ENCODE measurements at regions not wholly inside any gene's neighbourhood (a gene's known extent, or its start where the extent isn't known, plus 50 kb on each side); places are given as distances from the start of the nearest gene placed in this dataset.

DNA sequence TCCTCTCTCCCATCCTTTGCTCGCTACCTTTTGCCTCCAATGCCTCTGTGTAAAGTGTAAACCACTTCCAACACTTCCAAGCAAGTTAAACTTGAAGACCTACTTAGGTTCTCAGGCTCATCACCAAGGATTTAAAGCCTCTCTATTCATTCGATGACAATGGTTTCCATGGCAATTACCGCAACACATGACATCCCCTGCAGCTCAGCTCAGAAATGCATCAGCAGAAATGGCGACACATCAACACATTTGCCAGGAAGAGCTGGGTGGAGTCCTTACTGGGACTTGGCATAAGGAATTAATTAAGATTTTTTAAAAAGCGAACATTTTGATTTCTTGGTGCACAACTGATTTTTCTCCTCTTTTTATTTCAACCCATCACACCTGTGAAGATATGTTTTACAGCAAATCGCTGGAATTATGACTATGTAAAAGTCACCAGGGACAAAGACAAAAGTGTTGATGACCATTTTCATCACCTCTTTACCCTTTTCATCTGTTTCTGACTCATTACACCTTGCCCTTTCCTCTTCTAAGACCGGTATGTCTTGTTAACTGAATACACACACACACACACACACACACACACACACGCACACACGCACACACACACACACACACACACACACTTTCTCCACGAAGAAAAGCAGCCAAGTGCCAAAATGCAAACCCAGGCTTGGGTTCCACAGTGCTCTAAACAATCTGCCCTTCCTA lies 453.4 kb upstream of the CELF2 start:
- TF ChIP-seq EGR1 (IDR thresholded peaks at IDR 0.05) (no peak), TEAD4 (IDR thresholded peaks at IDR 0.05) (no peak), CEBPB (IDR thresholded peaks at IDR 0.05) (no peak), YY1 (IDR thresholded peaks at IDR 0.05; ENCODE audit: low read depth) (no peak), ZBTB7A (IDR thresholded peaks at IDR 0.05; ENCODE audit: low read depth) (no peak), RAD21 (IDR thresholded peaks at IDR 0.05; ENCODE audit: low read depth) (no peak), NFIC (IDR thresholded peaks at IDR 0.05) (no peak), FOXM1 (IDR thresholded peaks at IDR 0.05; ENCODE audit: borderline replicate concordance, low read depth) (no peak), TCF12 (IDR thresholded peaks at IDR 0.05; ENCODE audit: low read depth) (no peak), EP300 (IDR thresholded peaks at IDR 0.05; ENCODE audit: borderline replicate concordance) (no peak), CREB1 (IDR thresholded peaks at IDR 0.05; ENCODE audit: low read depth) (no peak), TAF1 (IDR thresholded peaks at IDR 0.05; ENCODE audit: low read depth) (no peak)
- TF ChIP-seq, protein P1, sequence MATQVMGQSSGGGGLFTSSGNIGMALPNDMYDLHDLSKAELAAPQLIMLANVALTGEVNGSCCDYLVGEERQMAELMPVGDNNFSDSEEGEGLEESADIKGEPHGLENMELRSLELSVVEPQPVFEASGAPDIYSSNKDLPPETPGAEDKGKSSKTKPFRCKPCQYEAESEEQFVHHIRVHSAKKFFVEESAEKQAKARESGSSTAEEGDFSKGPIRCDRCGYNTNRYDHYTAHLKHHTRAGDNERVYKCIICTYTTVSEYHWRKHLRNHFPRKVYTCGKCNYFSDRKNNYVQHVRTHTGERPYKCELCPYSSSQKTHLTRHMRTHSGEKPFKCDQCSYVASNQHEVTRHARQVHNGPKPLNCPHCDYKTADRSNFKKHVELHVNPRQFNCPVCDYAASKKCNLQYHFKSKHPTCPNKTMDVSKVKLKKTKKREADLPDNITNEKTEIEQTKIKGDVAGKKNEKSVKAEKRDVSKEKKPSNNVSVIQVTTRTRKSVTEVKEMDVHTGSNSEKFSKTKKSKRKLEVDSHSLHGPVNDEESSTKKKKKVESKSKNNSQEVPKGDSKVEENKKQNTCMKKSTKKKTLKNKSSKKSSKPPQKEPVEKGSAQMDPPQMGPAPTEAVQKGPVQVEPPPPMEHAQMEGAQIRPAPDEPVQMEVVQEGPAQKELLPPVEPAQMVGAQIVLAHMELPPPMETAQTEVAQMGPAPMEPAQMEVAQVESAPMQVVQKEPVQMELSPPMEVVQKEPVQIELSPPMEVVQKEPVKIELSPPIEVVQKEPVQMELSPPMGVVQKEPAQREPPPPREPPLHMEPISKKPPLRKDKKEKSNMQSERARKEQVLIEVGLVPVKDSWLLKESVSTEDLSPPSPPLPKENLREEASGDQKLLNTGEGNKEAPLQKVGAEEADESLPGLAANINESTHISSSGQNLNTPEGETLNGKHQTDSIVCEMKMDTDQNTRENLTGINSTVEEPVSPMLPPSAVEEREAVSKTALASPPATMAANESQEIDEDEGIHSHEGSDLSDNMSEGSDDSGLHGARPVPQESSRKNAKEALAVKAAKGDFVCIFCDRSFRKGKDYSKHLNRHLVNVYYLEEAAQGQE (IDR thresholded peaks at IDR 0.05; ENCODE audit: low read depth): no peak
- TF ChIP-seq, protein P2, sequence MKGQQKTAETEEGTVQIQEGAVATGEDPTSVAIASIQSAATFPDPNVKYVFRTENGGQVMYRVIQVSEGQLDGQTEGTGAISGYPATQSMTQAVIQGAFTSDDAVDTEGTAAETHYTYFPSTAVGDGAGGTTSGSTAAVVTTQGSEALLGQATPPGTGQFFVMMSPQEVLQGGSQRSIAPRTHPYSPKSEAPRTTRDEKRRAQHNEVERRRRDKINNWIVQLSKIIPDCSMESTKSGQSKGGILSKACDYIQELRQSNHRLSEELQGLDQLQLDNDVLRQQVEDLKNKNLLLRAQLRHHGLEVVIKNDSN (IDR thresholded peaks at IDR 0.05): no peak
- TF ChIP-seq, protein P3, sequence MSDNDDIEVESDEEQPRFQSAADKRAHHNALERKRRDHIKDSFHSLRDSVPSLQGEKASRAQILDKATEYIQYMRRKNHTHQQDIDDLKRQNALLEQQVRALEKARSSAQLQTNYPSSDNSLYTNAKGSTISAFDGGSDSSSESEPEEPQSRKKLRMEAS (IDR thresholded peaks at IDR 0.05): no peak

DNA sequence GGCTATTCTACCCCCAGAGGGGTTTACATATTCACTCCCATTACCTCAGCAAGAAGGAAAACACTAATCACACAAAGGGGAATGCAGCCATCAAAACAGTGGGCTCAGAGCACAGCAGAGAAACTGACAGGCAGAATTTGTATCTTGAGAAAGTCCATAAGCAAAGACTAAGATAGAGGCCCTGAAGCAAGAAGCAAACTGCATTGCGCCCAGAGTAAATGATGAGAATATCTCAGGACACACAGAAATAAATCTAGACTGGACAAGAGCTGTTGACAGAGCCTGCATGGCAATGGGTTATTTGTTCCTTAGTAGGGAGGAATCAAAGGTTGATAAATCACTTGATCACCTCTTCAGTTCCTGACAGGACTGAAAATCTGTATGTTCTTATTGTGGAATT lies 440.7 kb upstream of the CELF2 start:
- TF ChIP-seq, protein P3 (IDR thresholded peaks at IDR 0.05): no peak
- TF ChIP-seq ZBTB7A (IDR thresholded peaks at IDR 0.05; ENCODE audit: low read depth): no peak
- no peak for TF ChIP-seq CEBPB (IDR thresholded peaks at IDR 0.05)
- no peak for TF ChIP-seq TCF12 (IDR thresholded peaks at IDR 0.05; ENCODE audit: low read depth)
- TF ChIP-seq TEAD4 (IDR thresholded peaks at IDR 0.05): no peak
- no peak for TF ChIP-seq CREB1 (IDR thresholded peaks at IDR 0.05; ENCODE audit: low read depth)
- TF ChIP-seq EP300 (IDR thresholded peaks at IDR 0.05; ENCODE audit: borderline replicate concordance): no peak
- TF ChIP-seq YY1 (IDR thresholded peaks at IDR 0.05; ENCODE audit: low read depth): no peak
- no peak for TF ChIP-seq RAD21 (IDR thresholded peaks at IDR 0.05; ENCODE audit: low read depth)
- TF ChIP-seq NFIC (IDR thresholded peaks at IDR 0.05): no peak

DNA sequence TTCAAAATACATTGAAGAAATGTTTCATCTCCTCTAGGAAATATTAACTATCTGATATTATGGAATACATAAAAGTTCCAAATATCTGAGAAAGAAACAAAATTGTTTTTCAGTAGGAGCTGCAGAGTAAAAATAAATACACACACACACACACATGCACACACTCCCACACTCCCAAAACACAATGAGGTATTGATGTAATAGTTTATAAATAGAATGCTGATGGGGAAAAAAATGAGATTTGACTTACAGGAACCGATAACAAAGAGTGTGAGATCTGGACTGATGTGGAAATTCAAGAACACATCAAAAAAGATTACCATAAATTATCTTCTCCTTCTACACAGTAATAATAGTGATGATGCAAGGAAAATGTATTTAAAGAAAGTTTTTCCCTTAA lies 438.0 kb upstream of the CELF2 start:
- no peak for TF ChIP-seq EP300 (IDR thresholded peaks at IDR 0.05; ENCODE audit: borderline replicate concordance)

DNA sequence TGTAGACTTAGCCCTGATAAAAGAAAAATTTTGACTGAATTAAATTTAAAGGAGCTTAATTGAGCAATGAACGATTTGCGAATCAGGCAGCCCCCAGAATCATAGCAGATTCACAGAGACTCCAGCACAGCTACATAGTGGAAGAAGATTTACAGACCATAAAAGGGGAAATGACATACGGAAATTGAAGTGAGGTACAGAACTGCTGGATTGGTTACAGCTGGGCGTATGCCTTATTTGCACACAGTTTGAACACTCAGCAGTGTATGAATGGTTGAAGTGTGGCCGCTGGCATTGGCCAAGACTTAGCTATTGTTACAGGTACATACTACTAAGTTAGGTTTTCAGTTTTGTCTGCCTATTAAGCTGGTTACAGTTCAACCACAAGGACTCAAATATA lies 433.5 kb upstream of the CELF2 start:
- TF ChIP-seq RAD21 (IDR thresholded peaks at IDR 0.05; ENCODE audit: low read depth): no peak
- no peak for TF ChIP-seq TAF1 (IDR thresholded peaks at IDR 0.05; ENCODE audit: low read depth)
- TF ChIP-seq, protein P3 (IDR thresholded peaks at IDR 0.05): no peak
- TF ChIP-seq EGR1 (IDR thresholded peaks at IDR 0.05): no peak
- no peak for TF ChIP-seq FOXM1 (IDR thresholded peaks at IDR 0.05; ENCODE audit: borderline replicate concordance, low read depth)
- TF ChIP-seq TCF12 (IDR thresholded peaks at IDR 0.05; ENCODE audit: low read depth): no peak
- TF ChIP-seq, protein P2 (IDR thresholded peaks at IDR 0.05): no peak
- no peak for TF ChIP-seq NFIC (IDR thresholded peaks at IDR 0.05)
- no peak for TF ChIP-seq TEAD4 (IDR thresholded peaks at IDR 0.05)
- TF ChIP-seq EP300 (IDR thresholded peaks at IDR 0.05; ENCODE audit: borderline replicate concordance): no peak
- TF ChIP-seq CEBPB (IDR thresholded peaks at IDR 0.05): no peak
- TF ChIP-seq, protein P1 (IDR thresholded peaks at IDR 0.05; ENCODE audit: low read depth): no peak
- no peak for TF ChIP-seq ZBTB7A (IDR thresholded peaks at IDR 0.05; ENCODE audit: low read depth)
- TF ChIP-seq YY1 (IDR thresholded peaks at IDR 0.05; ENCODE audit: low read depth): no peak
- no peak for TF ChIP-seq CREB1 (IDR thresholded peaks at IDR 0.05; ENCODE audit: low read depth)

DNA sequence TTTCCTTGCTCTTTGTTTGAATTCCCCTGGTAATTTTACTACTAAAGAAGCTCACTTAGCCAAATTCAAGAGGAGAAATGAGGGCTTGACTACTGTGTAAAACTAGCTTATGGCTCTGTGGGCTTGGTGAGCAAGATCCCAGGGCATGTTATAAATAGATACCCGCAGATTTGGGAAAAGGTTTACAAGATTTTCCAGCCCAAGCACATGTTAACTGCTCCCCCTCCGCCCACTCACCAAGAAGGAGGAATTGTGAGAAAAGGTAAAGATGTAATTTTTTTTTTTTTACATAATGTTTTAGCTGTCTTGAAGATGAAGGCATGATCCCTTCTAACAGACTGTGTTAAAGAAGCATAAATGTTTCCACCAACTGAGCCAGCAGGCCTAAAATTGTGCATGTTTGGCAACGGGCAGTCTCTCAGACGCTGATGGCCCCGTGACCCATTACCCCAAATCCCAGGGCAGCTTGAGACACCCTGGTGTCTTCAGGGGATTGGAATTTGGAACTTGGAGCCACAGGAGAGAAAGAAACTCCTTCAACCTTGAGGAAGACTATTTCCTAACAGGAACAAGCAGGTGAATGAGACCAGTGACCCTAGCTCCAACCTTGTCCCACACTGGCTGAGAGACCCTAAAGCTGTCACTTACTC lies 429.8 kb upstream of the CELF2 start:
- no peak for TF ChIP-seq TAF1 (IDR thresholded peaks at IDR 0.05; ENCODE audit: low read depth)
- TF ChIP-seq ZBTB7A (IDR thresholded peaks at IDR 0.05; ENCODE audit: low read depth): no peak
- TF ChIP-seq EGR1 (IDR thresholded peaks at IDR 0.05): no peak
- TF ChIP-seq FOXM1 (IDR thresholded peaks at IDR 0.05; ENCODE audit: borderline replicate concordance, low read depth): no peak
- TF ChIP-seq, protein P1 (IDR thresholded peaks at IDR 0.05; ENCODE audit: low read depth): no peak
- TF ChIP-seq EP300 (IDR thresholded peaks at IDR 0.05; ENCODE audit: borderline replicate concordance): no peak
- no peak for TF ChIP-seq NFIC (IDR thresholded peaks at IDR 0.05)
